H1 (cell line): ENCODE measurements at regions not wholly inside any gene's neighbourhood (a gene's known extent, or its start where the extent isn't known, plus 50 kb on each side); places are given as distances from the start of the nearest gene placed in this dataset.

ENCODE experiments used
- CHD1 ChIP-seq: IDR thresholded peaks from 2 replicates; pipeline ENCODE4 v1.6.1; 2012; ENCODE audit warnings: low read depth, low read length, improper control_type of control experiment
- KDM1A ChIP-seq: fragments of 200-600, 300-600 bp; sonication (generic); IDR thresholded peaks from 2 replicates; pipeline ENCODE4 v1.7.1; 2016; ENCODE audit warnings: mild to moderate bottlenecking, low read length, borderline replicate concordance
- NRF1 ChIP-seq: IDR thresholded peaks from 2 replicates; pipeline ENCODE4 v1.6.1; 2011; ENCODE audit warnings: mild to moderate bottlenecking, low read depth, low read length, improper control_type of control experiment
- RNF2 ChIP-seq: fragments of 200-900, 300-1000 bp; sonication (generic); IDR thresholded peaks from 2 replicates; pipeline ENCODE4 v1.7.1; 2016; ENCODE audit warnings: borderline replicate concordance, low read depth, mild to moderate bottlenecking, antibody characterized with exemption, low read length; ENCODE audit not compliant: poor library complexity, severe bottlenecking; ENCODE audit errors: missing control alignments
- SP1 ChIP-seq: IDR thresholded peaks from 2 replicates; pipeline ENCODE4 v1.6.1; 2011; ENCODE audit warnings: low read depth, low read length
- SRF ChIP-seq: IDR thresholded peaks from 2 replicates; pipeline ENCODE4 v1.6.1; 2011; ENCODE audit warnings: mild to moderate bottlenecking, low read depth, low read length, moderate library complexity
- SUZ12 ChIP-seq: fragments of 200-600 bp; sonication (generic); IDR thresholded peaks from 2 replicates; pipeline ENCODE4 v1.6.1; 2012; ENCODE audit warnings: mild to moderate bottlenecking, inconsistent platforms, low read length, moderate library complexity, mixed read lengths
- TF ChIP-seq, protein P1 (sequence below): fragments of 300-600 bp; sonication (generic); IDR thresholded peaks from 2 replicates; pipeline ENCODE4 v1.7.1; 2012; ENCODE audit warnings: low read length, moderate library complexity, mild to moderate bottlenecking, inconsistent platforms; ENCODE audit not compliant: insufficient replicate concordance

GRCh38 chr10:131492211-131492857 lies 180.8 kb upstream of the TCERG1L start (continued):
- TF ChIP-seq, protein P1, sequence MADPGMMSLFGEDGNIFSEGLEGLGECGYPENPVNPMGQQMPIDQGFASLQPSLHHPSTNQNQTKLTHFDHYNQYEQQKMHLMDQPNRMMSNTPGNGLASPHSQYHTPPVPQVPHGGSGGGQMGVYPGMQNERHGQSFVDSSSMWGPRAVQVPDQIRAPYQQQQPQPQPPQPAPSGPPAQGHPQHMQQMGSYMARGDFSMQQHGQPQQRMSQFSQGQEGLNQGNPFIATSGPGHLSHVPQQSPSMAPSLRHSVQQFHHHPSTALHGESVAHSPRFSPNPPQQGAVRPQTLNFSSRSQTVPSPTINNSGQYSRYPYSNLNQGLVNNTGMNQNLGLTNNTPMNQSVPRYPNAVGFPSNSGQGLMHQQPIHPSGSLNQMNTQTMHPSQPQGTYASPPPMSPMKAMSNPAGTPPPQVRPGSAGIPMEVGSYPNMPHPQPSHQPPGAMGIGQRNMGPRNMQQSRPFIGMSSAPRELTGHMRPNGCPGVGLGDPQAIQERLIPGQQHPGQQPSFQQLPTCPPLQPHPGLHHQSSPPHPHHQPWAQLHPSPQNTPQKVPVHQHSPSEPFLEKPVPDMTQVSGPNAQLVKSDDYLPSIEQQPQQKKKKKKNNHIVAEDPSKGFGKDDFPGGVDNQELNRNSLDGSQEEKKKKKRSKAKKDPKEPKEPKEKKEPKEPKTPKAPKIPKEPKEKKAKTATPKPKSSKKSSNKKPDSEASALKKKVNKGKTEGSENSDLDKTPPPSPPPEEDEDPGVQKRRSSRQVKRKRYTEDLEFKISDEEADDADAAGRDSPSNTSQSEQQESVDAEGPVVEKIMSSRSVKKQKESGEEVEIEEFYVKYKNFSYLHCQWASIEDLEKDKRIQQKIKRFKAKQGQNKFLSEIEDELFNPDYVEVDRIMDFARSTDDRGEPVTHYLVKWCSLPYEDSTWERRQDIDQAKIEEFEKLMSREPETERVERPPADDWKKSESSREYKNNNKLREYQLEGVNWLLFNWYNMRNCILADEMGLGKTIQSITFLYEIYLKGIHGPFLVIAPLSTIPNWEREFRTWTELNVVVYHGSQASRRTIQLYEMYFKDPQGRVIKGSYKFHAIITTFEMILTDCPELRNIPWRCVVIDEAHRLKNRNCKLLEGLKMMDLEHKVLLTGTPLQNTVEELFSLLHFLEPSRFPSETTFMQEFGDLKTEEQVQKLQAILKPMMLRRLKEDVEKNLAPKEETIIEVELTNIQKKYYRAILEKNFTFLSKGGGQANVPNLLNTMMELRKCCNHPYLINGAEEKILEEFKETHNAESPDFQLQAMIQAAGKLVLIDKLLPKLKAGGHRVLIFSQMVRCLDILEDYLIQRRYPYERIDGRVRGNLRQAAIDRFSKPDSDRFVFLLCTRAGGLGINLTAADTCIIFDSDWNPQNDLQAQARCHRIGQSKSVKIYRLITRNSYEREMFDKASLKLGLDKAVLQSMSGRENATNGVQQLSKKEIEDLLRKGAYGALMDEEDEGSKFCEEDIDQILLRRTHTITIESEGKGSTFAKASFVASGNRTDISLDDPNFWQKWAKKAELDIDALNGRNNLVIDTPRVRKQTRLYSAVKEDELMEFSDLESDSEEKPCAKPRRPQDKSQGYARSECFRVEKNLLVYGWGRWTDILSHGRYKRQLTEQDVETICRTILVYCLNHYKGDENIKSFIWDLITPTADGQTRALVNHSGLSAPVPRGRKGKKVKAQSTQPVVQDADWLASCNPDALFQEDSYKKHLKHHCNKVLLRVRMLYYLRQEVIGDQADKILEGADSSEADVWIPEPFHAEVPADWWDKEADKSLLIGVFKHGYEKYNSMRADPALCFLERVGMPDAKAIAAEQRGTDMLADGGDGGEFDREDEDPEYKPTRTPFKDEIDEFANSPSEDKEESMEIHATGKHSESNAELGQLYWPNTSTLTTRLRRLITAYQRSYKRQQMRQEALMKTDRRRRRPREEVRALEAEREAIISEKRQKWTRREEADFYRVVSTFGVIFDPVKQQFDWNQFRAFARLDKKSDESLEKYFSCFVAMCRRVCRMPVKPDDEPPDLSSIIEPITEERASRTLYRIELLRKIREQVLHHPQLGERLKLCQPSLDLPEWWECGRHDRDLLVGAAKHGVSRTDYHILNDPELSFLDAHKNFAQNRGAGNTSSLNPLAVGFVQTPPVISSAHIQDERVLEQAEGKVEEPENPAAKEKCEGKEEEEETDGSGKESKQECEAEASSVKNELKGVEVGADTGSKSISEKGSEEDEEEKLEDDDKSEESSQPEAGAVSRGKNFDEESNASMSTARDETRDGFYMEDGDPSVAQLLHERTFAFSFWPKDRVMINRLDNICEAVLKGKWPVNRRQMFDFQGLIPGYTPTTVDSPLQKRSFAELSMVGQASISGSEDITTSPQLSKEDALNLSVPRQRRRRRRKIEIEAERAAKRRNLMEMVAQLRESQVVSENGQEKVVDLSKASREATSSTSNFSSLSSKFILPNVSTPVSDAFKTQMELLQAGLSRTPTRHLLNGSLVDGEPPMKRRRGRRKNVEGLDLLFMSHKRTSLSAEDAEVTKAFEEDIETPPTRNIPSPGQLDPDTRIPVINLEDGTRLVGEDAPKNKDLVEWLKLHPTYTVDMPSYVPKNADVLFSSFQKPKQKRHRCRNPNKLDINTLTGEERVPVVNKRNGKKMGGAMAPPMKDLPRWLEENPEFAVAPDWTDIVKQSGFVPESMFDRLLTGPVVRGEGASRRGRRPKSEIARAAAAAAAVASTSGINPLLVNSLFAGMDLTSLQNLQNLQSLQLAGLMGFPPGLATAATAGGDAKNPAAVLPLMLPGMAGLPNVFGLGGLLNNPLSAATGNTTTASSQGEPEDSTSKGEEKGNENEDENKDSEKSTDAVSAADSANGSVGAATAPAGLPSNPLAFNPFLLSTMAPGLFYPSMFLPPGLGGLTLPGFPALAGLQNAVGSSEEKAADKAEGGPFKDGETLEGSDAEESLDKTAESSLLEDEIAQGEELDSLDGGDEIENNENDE: no peak
- TF ChIP-seq NRF1: no peak
- TF ChIP-seq CHD1: no peak
- TF ChIP-seq RNF2: no peak
- no peak for TF ChIP-seq SUZ12
- no peak for TF ChIP-seq KDM1A
- no peak for TF ChIP-seq SP1
- TF ChIP-seq SRF: no peak
- TF ChIP-seq, all 59 proteins: peak for 0
